Parathyroid adenoma (tissue), 2 donors: ENCODE measurements at regions not wholly inside any gene's neighbourhood (a gene's known extent, or its start where the extent isn't known, plus 50 kb on each side); places are given as distances from the start of the nearest gene placed in this dataset.

Source experiments
- H2AFZ ChIP-seq: fragments of 300-600 bp; sonication (generic); one replicate; pipeline ENCODE4 v1.7.0; 2017; ENCODE audit warnings: antibody characterized with exemption, mild to moderate bottlenecking
- H3K27ac ChIP-seq: fragments of 300-600 bp; sonication (generic); one replicate; pipeline ENCODE4 v1.7.0; 2017
- H3K27me3 ChIP-seq: fragments of 300-600 bp; sonication (generic); one replicate; pipeline ENCODE4 v1.7.0; 2017; ENCODE audit warnings: low read length; ENCODE audit not compliant: control insufficient read depth, insufficient read depth
- H3K36me3 ChIP-seq: fragments of 300-600 bp; sonication (generic); one replicate; pipeline ENCODE4 v1.7.0; 2017; ENCODE audit warnings: low read length; ENCODE audit not compliant: control insufficient read depth, insufficient read depth
- H3K4me1 ChIP-seq: fragments of 300-600 bp; sonication (generic); one replicate; pipeline ENCODE4 v1.7.0; 2017; ENCODE audit warnings: control low read depth
- H3K4me2 ChIP-seq: fragments of 300-600 bp; sonication (generic); one replicate; pipeline ENCODE4 v1.7.0; 2017; ENCODE audit warnings: low read length
- H3K4me3 ChIP-seq: fragments of 300-600 bp; sonication (generic); one replicate; pipeline ENCODE4 v1.7.0; 2017; ENCODE audit warnings: low read depth, low read length
- H3K79me2 ChIP-seq: fragments of 300-600 bp; sonication (generic); one replicate; pipeline ENCODE4 v1.7.0; 2017; ENCODE audit warnings: control low read depth
- H3K9ac ChIP-seq: fragments of 300-600 bp; sonication (generic); one replicate; pipeline ENCODE4 v1.7.0; 2017; ENCODE audit warnings: mild to moderate bottlenecking
- H3K9me3 ChIP-seq: fragments of 300-600 bp; sonication (generic); one replicate; pipeline ENCODE4 v1.7.0; 2017; ENCODE audit warnings: low read length; ENCODE audit not compliant: control insufficient read depth
- TF ChIP-seq, protein P1 (sequence below): fragments of 300-600 bp; sonication (generic); IDR thresholded peaks from one replicate; pipeline ENCODE4 v1.7.0; 2017; ENCODE audit warnings: antibody characterized with exemption, mild to moderate bottlenecking
- donor health status: primary hyperparathyroidism.

DNA sequence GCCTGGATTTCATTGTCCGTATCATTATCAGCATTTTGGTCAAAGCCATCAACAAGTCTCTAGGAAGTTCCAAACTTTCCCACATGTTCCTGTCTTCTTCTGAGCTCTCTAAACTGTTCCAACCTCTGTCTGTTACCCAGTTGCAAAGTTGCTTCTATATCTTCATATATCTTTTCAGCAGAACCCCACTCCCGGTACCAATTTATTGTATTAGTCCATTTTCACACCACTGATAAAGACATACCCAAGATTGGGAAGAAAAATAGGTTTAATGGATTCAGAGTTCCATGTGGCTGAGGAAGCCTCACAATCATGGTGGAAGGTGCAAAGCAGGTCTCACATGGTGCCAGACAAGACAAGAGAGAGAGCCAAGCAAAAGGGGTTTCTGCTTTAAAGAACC, 293.2 kb downstream of the EPM2A start:
- H3K9ac ChIP-seq: no peak overlapping the region
- H3K27me3 ChIP-seq: no peaks in the 10 kb centered on the region
- H3K9me3 ChIP-seq: no peaks in the 10 kb centered on the region

DNA sequence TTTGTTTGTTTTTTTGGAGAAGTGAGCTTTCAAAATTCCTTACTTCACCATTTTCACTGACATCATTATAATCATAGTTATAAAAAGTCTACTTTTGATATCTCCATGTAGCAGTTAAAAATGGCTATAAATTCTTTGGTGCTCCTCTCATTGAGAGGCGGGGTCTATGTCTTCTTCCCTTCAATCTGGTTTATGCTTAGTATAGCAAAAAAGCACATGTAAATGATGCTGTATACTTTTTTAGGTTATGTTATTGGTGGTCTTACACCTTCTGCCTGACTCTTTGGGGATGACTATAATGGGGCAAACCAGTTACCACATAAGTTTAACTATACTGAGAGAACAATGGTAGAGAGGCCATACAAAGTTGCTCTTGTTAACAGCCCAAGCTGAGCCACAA, 289.6 kb downstream of the EPM2A start:
- H3K4me2 ChIP-seq: no peak overlapping the region

More for the DNA sequence above, 293.2 kb downstream of the EPM2A start:
- H3K79me2 ChIP-seq: no peaks in the 10 kb centered on the region
- no peak overlapping the region for H2AFZ ChIP-seq
- no peak overlapping the region for H3K4me2 ChIP-seq
- H3K4me1 ChIP-seq: no peaks in the 10 kb centered on the region
- TF ChIP-seq, protein P1, sequence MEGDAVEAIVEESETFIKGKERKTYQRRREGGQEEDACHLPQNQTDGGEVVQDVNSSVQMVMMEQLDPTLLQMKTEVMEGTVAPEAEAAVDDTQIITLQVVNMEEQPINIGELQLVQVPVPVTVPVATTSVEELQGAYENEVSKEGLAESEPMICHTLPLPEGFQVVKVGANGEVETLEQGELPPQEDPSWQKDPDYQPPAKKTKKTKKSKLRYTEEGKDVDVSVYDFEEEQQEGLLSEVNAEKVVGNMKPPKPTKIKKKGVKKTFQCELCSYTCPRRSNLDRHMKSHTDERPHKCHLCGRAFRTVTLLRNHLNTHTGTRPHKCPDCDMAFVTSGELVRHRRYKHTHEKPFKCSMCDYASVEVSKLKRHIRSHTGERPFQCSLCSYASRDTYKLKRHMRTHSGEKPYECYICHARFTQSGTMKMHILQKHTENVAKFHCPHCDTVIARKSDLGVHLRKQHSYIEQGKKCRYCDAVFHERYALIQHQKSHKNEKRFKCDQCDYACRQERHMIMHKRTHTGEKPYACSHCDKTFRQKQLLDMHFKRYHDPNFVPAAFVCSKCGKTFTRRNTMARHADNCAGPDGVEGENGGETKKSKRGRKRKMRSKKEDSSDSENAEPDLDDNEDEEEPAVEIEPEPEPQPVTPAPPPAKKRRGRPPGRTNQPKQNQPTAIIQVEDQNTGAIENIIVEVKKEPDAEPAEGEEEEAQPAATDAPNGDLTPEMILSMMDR: no peak
- H3K36me3 ChIP-seq: no peaks in the 10 kb centered on the region
- H3K4me3 ChIP-seq: no peak overlapping the region
- H3K27ac ChIP-seq: no peak overlapping the region

DNA sequence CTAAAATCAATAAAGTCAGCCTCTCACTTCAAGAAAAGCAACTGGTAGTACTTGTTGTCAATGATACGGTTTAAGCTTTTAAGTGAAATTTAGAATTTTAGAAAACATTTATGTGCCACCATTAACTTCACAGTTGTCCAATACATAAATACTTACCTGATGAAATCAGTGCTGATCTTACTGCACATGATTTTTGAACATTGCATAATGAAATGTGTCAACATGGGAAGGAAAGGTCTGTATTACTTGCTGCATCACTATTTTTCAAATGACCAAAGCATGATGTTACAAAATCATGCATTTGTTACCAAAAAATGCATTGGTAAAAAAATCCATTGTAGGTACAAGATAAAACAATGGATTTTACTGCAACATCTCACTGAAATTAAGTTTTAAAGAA, 284.3 kb downstream of the EPM2A start:
- Histone ChIP-seq H3K9me3 (no peaks in the 10 kb centered on the region), H3K4me3 (no peak overlapping the region), H3K4me2 (no peak overlapping the region), H3K27me3 (no peaks in the 10 kb centered on the region), H3K9ac (no peak overlapping the region), H3K36me3 (no peaks in the 10 kb centered on the region), H3K4me1 (no peaks in the 10 kb centered on the region), H3K27ac (no peak overlapping the region), H2AFZ (no peak overlapping the region), H3K79me2 (no peaks in the 10 kb centered on the region)
- TF ChIP-seq, protein P1: no peak

More for the DNA sequence above, 289.6 kb downstream of the EPM2A start:
- Histone ChIP-seq H3K36me3 (no peaks in the 10 kb centered on the region), H3K79me2 (no peaks in the 10 kb centered on the region), H3K27me3 (no peaks in the 10 kb centered on the region), H3K9me3 (no peaks in the 10 kb centered on the region), H3K27ac (no peak overlapping the region), H2AFZ (no peak overlapping the region), H3K4me1 (no peaks in the 10 kb centered on the region), H3K9ac (no peak overlapping the region), H3K4me3 (no peak overlapping the region)
- TF ChIP-seq, protein P1: no peak

DNA sequence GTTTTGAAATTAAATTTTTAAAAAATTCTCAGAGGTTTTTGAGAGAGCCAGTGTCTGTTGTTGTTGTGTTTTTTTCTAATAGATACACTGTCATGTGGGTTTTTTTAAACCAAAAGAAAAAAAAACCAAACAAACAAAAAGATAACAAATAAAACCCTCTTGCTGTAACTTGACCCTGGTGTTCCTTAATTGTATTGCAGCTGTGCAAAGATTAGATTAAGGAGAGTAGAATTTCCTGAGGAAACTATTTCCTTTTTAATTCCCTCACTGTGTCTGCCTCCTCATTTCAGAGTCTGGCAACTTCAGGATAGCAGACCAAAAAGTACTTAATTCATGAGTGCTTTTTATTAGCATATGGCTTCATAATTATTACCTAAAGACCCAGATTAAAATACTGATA, 281.9 kb downstream of the EPM2A start:
- Histone ChIP-seq H3K4me2 (no peak overlapping the region), H2AFZ (no peak overlapping the region), H3K27me3 (no peaks in the 10 kb centered on the region), H3K4me1 (no peaks in the 10 kb centered on the region), H3K4me3 (no peak overlapping the region), H3K9ac (no peak overlapping the region), H3K79me2 (no peaks in the 10 kb centered on the region), H3K27ac (no peak overlapping the region), H3K9me3 (no peaks in the 10 kb centered on the region), H3K36me3 (no peaks in the 10 kb centered on the region)
- TF ChIP-seq, protein P1: no peak

DNA sequence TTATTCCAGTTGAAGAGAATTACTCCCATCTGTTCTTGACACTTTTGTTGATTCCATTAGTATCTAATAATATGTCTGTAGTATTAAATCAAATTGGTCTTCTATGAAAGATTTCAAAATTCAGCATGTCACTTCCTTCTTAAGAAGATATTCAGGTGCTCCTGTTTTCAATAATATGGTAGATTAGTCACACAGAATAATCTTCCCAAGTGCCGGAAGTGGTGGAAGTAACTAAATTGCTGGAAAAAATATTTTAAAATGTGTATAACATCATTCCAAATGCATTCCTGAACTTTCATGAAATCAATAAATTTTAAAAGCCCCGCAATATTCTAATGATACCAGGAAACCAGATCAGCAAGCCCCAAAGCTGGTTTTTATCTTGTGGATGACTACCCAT, 281.3 kb downstream of the EPM2A start:
- no peaks in the 10 kb centered on the region for H3K4me1 ChIP-seq
- H3K9ac ChIP-seq: no peak overlapping the region
- H3K79me2 ChIP-seq: no peaks in the 10 kb centered on the region
- no peak overlapping the region for H2AFZ ChIP-seq
- H3K36me3 ChIP-seq: no peaks in the 10 kb centered on the region
- TF ChIP-seq, protein P1: no peak
- H3K9me3 ChIP-seq: no peaks in the 10 kb centered on the region
- H3K27ac ChIP-seq: no peak overlapping the region
- no peak overlapping the region for H3K4me2 ChIP-seq
- no peak overlapping the region for H3K4me3 ChIP-seq
- H3K27me3 ChIP-seq: no peaks in the 10 kb centered on the region
